ENCODE measurements at regions not wholly inside any gene's neighbourhood (a gene's known extent, or its start where the extent isn't known, plus 50 kb on each side); places are given as distances from the start of the nearest gene placed in this dataset.

- no peak for DNase-seq
Measured at GRCh38 chr10:35758076-35758475, 116.0 kb upstream of the FZD8 start.

- no peak for DNase-seq
Measured at GRCh38 chr10:35754519-35754918, 112.4 kb upstream of the FZD8 start.

GRCh38 chr10:35752469-35753461 is 110.7 kb upstream of the FZD8 start:
- DNase-seq: no peak

GRCh38 chr10:35751347-35751746 is 109.3 kb upstream of the FZD8 start:
- no peak for DNase-seq

- no peak for DNase-seq
Measured at GRCh38 chr10:35749230-35749629, 107.1 kb upstream of the FZD8 start.

- no peak for DNase-seq
Measured at GRCh38 chr10:35745617-35746403, 103.7 kb upstream of the FZD8 start.

- DNase-seq: no peak
Measured at GRCh38 chr10:35743851-35744250, 101.8 kb upstream of the FZD8 start.

- DNase-seq: no peak
Measured at GRCh38 chr10:35743351-35743750, 101.3 kb upstream of the FZD8 start.

GRCh38 chr10:35739998-35740397 is 97.9 kb upstream of the FZD8 start:
- no peak for DNase-seq

- no peak for DNase-seq
Measured at GRCh38 chr10:35735412-35735811, 93.3 kb upstream of the FZD8 start.

- DNase-seq: no peak
Measured at GRCh38 chr10:35731828-35732227, 89.7 kb upstream of the FZD8 start.

- no peak for DNase-seq
Measured at GRCh38 chr10:35728341-35728740, 86.2 kb upstream of the FZD8 start.

- no peak for DNase-seq
Measured at GRCh38 chr10:35726846-35727245, 84.8 kb upstream of the FZD8 start.

- no peak for DNase-seq
Measured at GRCh38 chr10:35723992-35724391, 81.9 kb upstream of the FZD8 start.

- DNase-seq: no peak
Measured at GRCh38 chr10:35723059-35723458, 81.0 kb upstream of the FZD8 start.

- no peak for DNase-seq
Measured at GRCh38 chr10:35722636-35723035, 80.5 kb upstream of the FZD8 start.

GRCh38 chr10:35722226-35722625 is 80.1 kb upstream of the FZD8 start:
- no peak for DNase-seq

- DNase-seq: no peak
Measured at GRCh38 chr10:35720366-35720765, 78.3 kb upstream of the FZD8 start.

- no peak for DNase-seq
Measured at GRCh38 chr10:35716776-35717175, 74.7 kb upstream of the FZD8 start.

- no peak for DNase-seq
Measured at GRCh38 chr10:35712486-35712885, 70.4 kb upstream of the FZD8 start.

- DNase-seq: no peak
Measured at GRCh38 chr10:35711615-35712411, 69.7 kb upstream of the FZD8 start.

GRCh38 chr10:35707642-35708425 is 65.7 kb upstream of the FZD8 start:
- DNase-seq: no peak
